Fibroblast of lung (primary cell): ENCODE measurements at regions not wholly inside any gene's neighbourhood (a gene's known extent, or its start where the extent isn't known, plus 50 kb on each side); places are given as distances from the start of the nearest gene placed in this dataset.

ENCODE experiments used
- DNase-seq, 2 donors: peaks; one replicate each; pipeline versions ENCODE4 v3.0.0 to v3.0.0-alpha.2; 2010; ENCODE audit warnings: low read depth in 2 of 2
- H2AFZ ChIP-seq: 2 replicates; pipeline ENCODE4 v1.5.1; 2012; ENCODE audit warnings: low read length, control low read depth, inconsistent platforms
- H3K27ac ChIP-seq: 2 replicates; pipeline ENCODE4 v1.5.1; 2011; ENCODE audit warnings: low read length, control low read depth; ENCODE audit not compliant: insufficient read depth
- H3K27me3 ChIP-seq: 2 replicates; pipeline ENCODE4 v1.5.1; 2011; ENCODE audit warnings: mild to moderate bottlenecking, low read length; ENCODE audit not compliant: control insufficient read depth, insufficient read depth
- H3K36me3 ChIP-seq: 2 replicates; pipeline ENCODE4 v1.5.1; 2011; ENCODE audit warnings: low read length; ENCODE audit not compliant: control insufficient read depth, insufficient read depth
- H3K4me1 ChIP-seq: 2 replicates; pipeline ENCODE4 v1.5.1; 2011; ENCODE audit warnings: low read length; ENCODE audit not compliant: control insufficient read depth, insufficient read depth; ENCODE audit errors: extremely low read depth
- H3K4me2 ChIP-seq: 2 replicates; pipeline ENCODE4 v1.5.1; 2011; ENCODE audit warnings: low read length, control low read depth; ENCODE audit not compliant: insufficient read depth; ENCODE audit errors: extremely low read depth
- H3K4me3 ChIP-seq, 4 experiments: fragments of 200-600 bp in 1 of 4; sonication (generic) in 1 of 4; replicated peaks in 1 of 4; 2 replicates each; pipeline ENCODE4 v1.5.1; 2011 to 2016; ENCODE audit warnings: low read length in 4 of 4, low read depth in 3 of 4, mild to moderate bottlenecking in 3 of 4, control low read depth in 2 of 4, inconsistent platforms in 1 of 4, mixed read lengths in 1 of 4; ENCODE audit not compliant: insufficient read depth in 1 of 4; ENCODE audit errors: control extremely low read depth in 1 of 4
- H3K79me2 ChIP-seq: 2 replicates; pipeline ENCODE4 v1.5.1; 2012; ENCODE audit warnings: mild to moderate bottlenecking, low read length, inconsistent platforms; ENCODE audit not compliant: control insufficient read depth, insufficient read depth
- H3K9ac ChIP-seq: 2 replicates; pipeline ENCODE4 v1.5.1; 2011; ENCODE audit warnings: mild to moderate bottlenecking, low read length, control low read depth; ENCODE audit not compliant: insufficient read depth
- H3K9me3 ChIP-seq: 2 replicates; pipeline ENCODE4 v1.5.1; 2012; ENCODE audit warnings: low read depth, low read length; ENCODE audit not compliant: control insufficient read depth, insufficient read depth
- H4K20me1 ChIP-seq: 2 replicates; pipeline ENCODE4 v1.5.1; 2011; ENCODE audit warnings: low read length; ENCODE audit not compliant: control insufficient read depth, insufficient read depth; ENCODE audit errors: extremely low read depth
- EZH2 ChIP-seq: IDR thresholded peaks from 2 replicates; pipeline ENCODE4 v1.5.1; 2012; ENCODE audit warnings: low read length, control low read depth, mild to moderate bottlenecking; ENCODE audit errors: missing control alignments
- TF ChIP-seq, protein P1 (sequence below), 2 donors: IDR thresholded peaks in 1 of 2; conservative IDR thresholded peaks in 1 of 2; 1 replicate in 1 of 2; 2 replicates in 1 of 2; pipeline ENCODE4 v1.5.1; 2011 to 2012; ENCODE audit warnings: low read length in 2 of 2, control low read depth in 1 of 2, inconsistent platforms in 1 of 2, low read depth in 1 of 2, mild to moderate bottlenecking in 1 of 2

DNA sequence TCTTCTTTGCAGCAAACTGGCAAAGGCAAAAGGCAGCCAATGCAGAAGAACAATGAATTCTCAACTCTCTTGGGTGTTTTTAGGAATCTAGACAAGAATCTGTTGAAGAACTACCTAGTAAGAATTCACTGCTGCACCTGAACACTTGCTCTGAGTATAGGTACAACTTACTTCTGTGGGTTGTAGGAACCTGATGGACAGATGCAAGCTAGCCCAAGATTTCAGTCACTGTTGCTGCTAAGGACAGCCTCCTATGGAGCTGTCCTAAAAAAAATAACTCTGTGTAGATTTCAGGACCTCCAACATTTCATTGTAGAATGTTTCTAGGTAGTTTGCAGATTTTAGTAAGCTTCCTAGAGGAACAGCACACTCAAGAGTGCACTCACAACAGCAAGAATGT, 363.5 kb downstream of the CBLN2 start:
- Histone ChIP-seq H4K20me1 (no peaks in the 10 kb centered on the region), H2AFZ (no peak overlapping the region), H3K4me2 (no peak overlapping the region), H3K4me1 (no peaks in the 10 kb centered on the region), H3K27me3 (no peaks in the 10 kb centered on the region), H3K79me2 (no peaks in the 10 kb centered on the region), H3K27ac (no peak overlapping the region), H3K4me3 (no peak overlapping the region), H3K9me3 (no peaks in the 10 kb centered on the region), H3K9ac (no peak overlapping the region), H3K36me3 (no peaks in the 10 kb centered on the region)
- TF ChIP-seq, protein P1, sequence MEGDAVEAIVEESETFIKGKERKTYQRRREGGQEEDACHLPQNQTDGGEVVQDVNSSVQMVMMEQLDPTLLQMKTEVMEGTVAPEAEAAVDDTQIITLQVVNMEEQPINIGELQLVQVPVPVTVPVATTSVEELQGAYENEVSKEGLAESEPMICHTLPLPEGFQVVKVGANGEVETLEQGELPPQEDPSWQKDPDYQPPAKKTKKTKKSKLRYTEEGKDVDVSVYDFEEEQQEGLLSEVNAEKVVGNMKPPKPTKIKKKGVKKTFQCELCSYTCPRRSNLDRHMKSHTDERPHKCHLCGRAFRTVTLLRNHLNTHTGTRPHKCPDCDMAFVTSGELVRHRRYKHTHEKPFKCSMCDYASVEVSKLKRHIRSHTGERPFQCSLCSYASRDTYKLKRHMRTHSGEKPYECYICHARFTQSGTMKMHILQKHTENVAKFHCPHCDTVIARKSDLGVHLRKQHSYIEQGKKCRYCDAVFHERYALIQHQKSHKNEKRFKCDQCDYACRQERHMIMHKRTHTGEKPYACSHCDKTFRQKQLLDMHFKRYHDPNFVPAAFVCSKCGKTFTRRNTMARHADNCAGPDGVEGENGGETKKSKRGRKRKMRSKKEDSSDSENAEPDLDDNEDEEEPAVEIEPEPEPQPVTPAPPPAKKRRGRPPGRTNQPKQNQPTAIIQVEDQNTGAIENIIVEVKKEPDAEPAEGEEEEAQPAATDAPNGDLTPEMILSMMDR (conservative IDR thresholded peaks at IDR 0.05 in 1 of 2, IDR thresholded peaks at IDR 0.05 in 1 of 2; ENCODE audit: low read depth in 1 of 2, low read length in 2 of 2): no peak
- no peak for TF ChIP-seq EZH2
- DNase-seq: no peak

GRCh38 chr18:72174972-72175649, 369.0 kb downstream of the CBLN2 start:
- Histone ChIP-seq H3K9ac (no peak overlapping the region), H3K4me3 (no peak overlapping the region), H3K4me2 (no peak overlapping the region), H3K36me3 (no peaks in the 10 kb centered on the region), H3K79me2 (no peaks in the 10 kb centered on the region), H4K20me1 (no peaks in the 10 kb centered on the region), H3K9me3 (no peaks in the 10 kb centered on the region), H3K27ac (no peak overlapping the region), H3K4me1 (no peaks in the 10 kb centered on the region), H3K27me3 (no peaks in the 10 kb centered on the region), H2AFZ (no peak overlapping the region)
- TF ChIP-seq, protein P1 (conservative IDR thresholded peaks at IDR 0.05 in 1 of 2, IDR thresholded peaks at IDR 0.05 in 1 of 2; ENCODE audit: low read depth in 1 of 2, low read length in 2 of 2): no peak
- no peak for TF ChIP-seq EZH2
- DNase-seq: no peak

DNA sequence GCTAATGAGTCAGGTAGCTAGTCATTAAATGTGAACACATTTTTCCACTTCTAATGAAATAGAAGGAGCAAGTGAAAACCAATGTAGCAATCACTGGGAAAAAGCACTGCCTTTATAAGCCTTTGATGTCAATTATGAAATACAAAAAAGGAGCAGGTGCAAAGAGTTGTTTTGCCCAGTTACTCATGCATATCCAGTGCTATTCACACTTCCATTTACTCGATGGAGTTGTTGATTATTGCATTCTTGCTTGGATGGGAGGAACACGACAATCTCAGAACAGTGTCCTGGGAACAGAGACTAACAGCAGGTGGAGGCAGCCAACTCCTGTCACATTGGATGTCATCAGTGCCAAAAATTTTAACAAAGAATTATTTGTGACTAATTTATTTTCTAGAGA, 372.5 kb downstream of the CBLN2 start:
- Histone ChIP-seq H3K27ac (no peak overlapping the region), H3K4me3 (no peak overlapping the region), H3K4me2 (no peak overlapping the region), H3K4me1 (no peaks in the 10 kb centered on the region), H2AFZ (no peak overlapping the region), H4K20me1 (no peaks in the 10 kb centered on the region), H3K36me3 (no peaks in the 10 kb centered on the region), H3K9me3 (no peaks in the 10 kb centered on the region), H3K9ac (no peak overlapping the region), H3K79me2 (no peaks in the 10 kb centered on the region), H3K27me3 (no peaks in the 10 kb centered on the region)
- TF ChIP-seq, protein P1 (conservative IDR thresholded peaks at IDR 0.05 in 1 of 2, IDR thresholded peaks at IDR 0.05 in 1 of 2; ENCODE audit: low read depth in 1 of 2, low read length in 2 of 2): no peak
- no peak for TF ChIP-seq EZH2
- no peak for DNase-seq
